ENCODE measurements at regions not wholly inside any gene's neighbourhood (a gene's known extent, or its start where the extent isn't known, plus 50 kb on each side); places are given as distances from the start of the nearest gene placed in this dataset.

GRCh38 chr4:127045861-127046260 is 586.9 kb upstream of the INTU start:
- FAIRE-seq (no peak), ATAC-seq (no peak), DNase-seq (ENCODE audit: low read depth, low spot score) (no peak)
- POLR2A ChIA-PET = interaction anchor here (0.6 kb wide), 1 partner anchor 261 kb away, joined by 4 read pairs; no protein-coding TSS in a partner anchor
- no peaks in the 10 kb centered on the region for H3K27me3 ChIP-seq (replicated peaks in 1 of 2; ENCODE audit: control insufficient read depth in 2 of 2, insufficient read depth in 2 of 2, low read length in 1 of 2)
- no peak overlapping the region for H3K4me2 ChIP-seq (ENCODE audit: control insufficient read depth, insufficient read depth)
- WGBS (ENCODE audit: insufficient coverage, insufficient replicate concordance, low lambda C conversion rate, missing lambda C conversion rate) = 0% methylated on average over 1 of the region's 1 CpG
- no peak overlapping the region for H2AFZ ChIP-seq (ENCODE audit: control insufficient read depth, low read depth, low read length)
- H3K27ac ChIP-seq (ENCODE audit: control insufficient read depth, insufficient read depth) = no peak overlapping the region
- H3K9me3 ChIP-seq (replicated peaks; ENCODE audit: control insufficient read depth, insufficient read depth, low read length) = no peaks in the 10 kb centered on the region
- no peaks in the 10 kb centered on the region for H4K20me1 ChIP-seq (ENCODE audit: control insufficient read depth, insufficient read depth)
- no peaks in the 10 kb centered on the region for H3K79me2 ChIP-seq (ENCODE audit: control insufficient read depth, insufficient read depth, low read length)
- H3K4me1 ChIP-seq (ENCODE audit: control insufficient read depth, insufficient read depth, low read length) = no peaks in the 10 kb centered on the region
- intact Hi-C loops (cut with micrococcal nuclease; ENCODE audit: unreplicated experiment) = no loop called here
- SMC1A ChIA-PET (ENCODE audit: uncharacterized antibody, unreplicated experiment) = no interaction called here
- H3K4me3 ChIP-seq = no peak overlapping the region
- RAD21 ChIA-PET (ENCODE audit: unreplicated experiment) = no interaction called here
- H3K9ac ChIP-seq (ENCODE audit: control insufficient read depth, insufficient read depth, low read length) = no peak overlapping the region
- BruUV-seq (replicated peaks) = no TSS peak
- TF ChIP-seq SIN3A (IDR thresholded peaks at IDR 0.05; ENCODE audit: low read depth, low read length) = no peak
- no peak for TF ChIP-seq SUZ12 (IDR thresholded peaks at IDR 0.05; ENCODE audit: unreplicated experiment)
- no peak for TF ChIP-seq ZNF207 (IDR thresholded peaks at IDR 0.05; ENCODE audit: borderline replicate concordance)
- no peak for TF ChIP-seq PRDM15 (CRISPR knock-in tag; IDR thresholded peaks at IDR 0.05)
- TF ChIP-seq GATAD2B (conservative IDR thresholded peaks at IDR 0.05; ENCODE audit: low read depth) = no peak
- TF ChIP-seq IRF5 (IDR thresholded peaks at IDR 0.05; ENCODE audit: borderline replicate concordance) = no peak
- TF ChIP-seq ZBTB11 (CRISPR knock-in tag; IDR thresholded peaks at IDR 0.05) = no peak
- TF ChIP-seq BCL3 (IDR thresholded peaks at IDR 0.05; ENCODE audit: borderline replicate concordance, insufficient read depth, low read depth, low read length, poor library complexity, severe bottlenecking) = no peak
- TF ChIP-seq EZH2 (IDR thresholded peaks at IDR 0.05; ENCODE audit: borderline replicate concordance, control insufficient read depth, low read depth, low read length) = no peak
- no peak for TF ChIP-seq PML (IDR thresholded peaks at IDR 0.05; ENCODE audit: low read length)
- TF ChIP-seq ASH2L (IDR thresholded peaks at IDR 0.05; ENCODE audit: borderline replicate concordance, low read depth) = no peak
- TF ChIP-seq HDGF (IDR thresholded peaks at IDR 0.05) = no peak
- no peak for TF ChIP-seq PAX8 (IDR thresholded peaks at IDR 0.05)
- TF ChIP-seq FOXK2 (IDR thresholded peaks at IDR 0.05) = no peak
- no peak for TF ChIP-seq YY1 (IDR thresholded peaks at IDR 0.05; ENCODE audit: low read depth, low read length)
- no peak for TF ChIP-seq CHD4 (IDR thresholded peaks at IDR 0.05)
- no peak for TF ChIP-seq RFX5 (IDR thresholded peaks at IDR 0.05; ENCODE audit: low read depth, low read length)
- H3K36me3 ChIP-seq (ENCODE audit: control insufficient read depth in 2 of 2, insufficient read depth in 2 of 2, low read length in 1 of 2) = no peaks in the 10 kb centered on the region
- in situ Hi-C loops (cut with MboI) = no loop called here
- CTCF ChIA-PET = no interaction called here
